ENCODE measurements at regions not wholly inside any gene's neighbourhood (a gene's known extent, or its start where the extent isn't known, plus 50 kb on each side); places are given as distances from the start of the nearest gene placed in this dataset.

- H3K27me3 ChIP-seq (ENCODE audit: low read depth) = no peaks in the 10 kb centered on the region
Observed at GRCh38 chr7:97272237-97272975, 154.9 kb downstream of the SDHAF3 start.

GRCh38 chr7:97275475-97275874, 158.0 kb downstream of the SDHAF3 start:
- H3K27me3 ChIP-seq (ENCODE audit: low read depth) = no peaks in the 10 kb centered on the region
- H3K4me3 ChIP-seq = no peak overlapping the region
- H3K4me1 ChIP-seq = no peaks in the 10 kb centered on the region
- no peaks in the 10 kb centered on the region for H3K9me3 ChIP-seq (replicated peaks)
- intact Hi-C loops (cut with micrococcal nuclease) = no loop called here
- no peak overlapping the region for H3K27ac ChIP-seq (replicated peaks)
- no peak for TF ChIP-seq CTCF (IDR thresholded peaks at IDR 0.05; ENCODE audit: borderline replicate concordance)
- DNase-seq = no peak
- no peaks in the 10 kb centered on the region for H3K36me3 ChIP-seq

More at GRCh38 chr7:97272237-97272975, 154.9 kb downstream of the SDHAF3 start:
- no peak overlapping the region for H3K4me3 ChIP-seq
- no peak overlapping the region for H3K27ac ChIP-seq (replicated peaks)
- H3K36me3 ChIP-seq = no peaks in the 10 kb centered on the region
- H3K9me3 ChIP-seq (replicated peaks) = no peaks in the 10 kb centered on the region
- no peak for DNase-seq
- no peaks in the 10 kb centered on the region for H3K4me1 ChIP-seq
- TF ChIP-seq CTCF (IDR thresholded peaks at IDR 0.05; ENCODE audit: borderline replicate concordance) = no peak
- intact Hi-C loops (cut with micrococcal nuclease) = no loop called here

GRCh38 chr7:97280950-97281349, 163.5 kb downstream of the SDHAF3 start:
- no peak for DNase-seq
- intact Hi-C loops (cut with micrococcal nuclease) = no loop called here
- no peaks in the 10 kb centered on the region for H3K9me3 ChIP-seq (replicated peaks)
- H3K27ac ChIP-seq (replicated peaks) = no peak overlapping the region
- H3K4me3 ChIP-seq = no peak overlapping the region
- H3K27me3 ChIP-seq (ENCODE audit: low read depth) = no peaks in the 10 kb centered on the region
- H3K36me3 ChIP-seq = no peaks in the 10 kb centered on the region
- no peak for TF ChIP-seq CTCF (IDR thresholded peaks at IDR 0.05; ENCODE audit: borderline replicate concordance)
- H3K4me1 ChIP-seq = no peaks in the 10 kb centered on the region

- peaks cover 5% of the 10 kb centered on the region for H3K9me3 ChIP-seq (replicated peaks)
- H3K36me3 ChIP-seq = no peaks in the 10 kb centered on the region
- H3K4me1 ChIP-seq = no peaks in the 10 kb centered on the region
- DNase-seq = no peak
- no peak overlapping the region for H3K4me3 ChIP-seq
- no peak for TF ChIP-seq CTCF (IDR thresholded peaks at IDR 0.05; ENCODE audit: borderline replicate concordance)
- no peaks in the 10 kb centered on the region for H3K27me3 ChIP-seq (ENCODE audit: low read depth)
- intact Hi-C loops (cut with micrococcal nuclease) = no loop called here
- no peak overlapping the region for H3K27ac ChIP-seq (replicated peaks)
Observed at GRCh38 chr7:97285348-97285747, 167.8 kb downstream of the SDHAF3 start.

- Histone ChIP-seq H3K27me3 (ENCODE audit: low read depth) (no peaks in the 10 kb centered on the region), H3K9me3 (replicated peaks) (peaks cover 3% of the 10 kb centered on the region), H3K27ac (replicated peaks) (no peak overlapping the region), H3K36me3 (no peaks in the 10 kb centered on the region), H3K4me1 (no peaks in the 10 kb centered on the region), H3K4me3 (no peak overlapping the region)
- no peak for DNase-seq
- intact Hi-C loops (cut with micrococcal nuclease) = no loop called here
- no peak for TF ChIP-seq CTCF (IDR thresholded peaks at IDR 0.05; ENCODE audit: borderline replicate concordance)
Observed at GRCh38 chr7:97293031-97293430, 175.5 kb downstream of the SDHAF3 start.
